Dermis microvascular lymphatic vessel endothelial cell (primary cell): ENCODE measurements at regions not wholly inside any gene's neighbourhood (a gene's known extent, or its start where the extent isn't known, plus 50 kb on each side); places are given as distances from the start of the nearest gene placed in this dataset.
"Not testable (repeated sequence)": the region's sequence is repeated elsewhere in the genome, so short reads cannot be mapped to it uniquely, and the experiment has no call there.

ENCODE experiments used
- DNase-seq, 2 donors: peaks; one replicate each; pipeline versions ENCODE4 v3.0.0 to v3.0.0-alpha.2; 2010; ENCODE audit warnings: low read depth in 2 of 2

DNA sequence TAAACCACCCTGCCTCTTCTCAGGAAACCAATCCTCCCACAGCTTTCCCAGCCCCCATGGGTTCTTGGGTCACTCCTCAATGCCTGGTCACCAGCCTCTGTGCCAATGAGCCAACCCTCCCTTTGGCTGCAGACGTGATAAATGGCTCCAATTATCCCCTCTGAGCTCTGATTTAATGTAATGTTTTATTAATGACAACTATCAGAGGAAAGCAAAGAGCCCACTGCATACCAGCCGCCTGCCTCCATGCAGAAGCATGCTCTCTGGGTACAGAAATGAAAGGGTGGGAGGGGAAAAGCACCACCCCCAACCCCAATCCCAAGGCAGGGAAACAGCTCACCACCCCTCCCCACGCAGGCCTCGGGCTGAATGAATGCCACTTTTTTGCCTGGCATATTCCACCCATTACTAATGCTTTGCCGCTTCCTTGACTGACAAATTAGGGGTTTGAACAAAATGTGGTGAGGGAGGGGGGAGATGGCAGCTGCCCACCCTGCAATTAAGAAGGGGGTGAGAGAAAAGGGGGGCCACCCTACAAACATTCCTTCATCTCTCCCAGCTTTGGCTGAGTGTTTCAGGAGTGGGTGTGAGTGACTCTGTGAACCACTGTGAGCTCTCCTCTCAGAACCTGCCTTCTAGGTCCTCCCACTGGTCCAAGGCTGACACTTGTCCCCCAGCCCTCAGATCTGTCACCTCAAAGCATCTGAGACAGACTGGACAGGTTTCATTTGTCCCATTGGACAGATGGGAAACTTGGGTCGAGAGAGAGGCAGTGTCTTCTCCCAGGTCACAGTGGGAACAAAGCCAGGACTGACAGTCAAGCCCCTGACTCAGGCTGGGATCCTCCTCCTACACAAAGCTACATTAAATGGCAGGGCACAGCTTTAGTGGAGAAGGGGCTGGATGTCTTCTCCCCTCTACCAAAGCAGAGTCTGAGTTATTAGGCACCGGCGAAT is 161.5 kb downstream of the TMEM132E start:
- no peak for DNase-seq

DNA sequence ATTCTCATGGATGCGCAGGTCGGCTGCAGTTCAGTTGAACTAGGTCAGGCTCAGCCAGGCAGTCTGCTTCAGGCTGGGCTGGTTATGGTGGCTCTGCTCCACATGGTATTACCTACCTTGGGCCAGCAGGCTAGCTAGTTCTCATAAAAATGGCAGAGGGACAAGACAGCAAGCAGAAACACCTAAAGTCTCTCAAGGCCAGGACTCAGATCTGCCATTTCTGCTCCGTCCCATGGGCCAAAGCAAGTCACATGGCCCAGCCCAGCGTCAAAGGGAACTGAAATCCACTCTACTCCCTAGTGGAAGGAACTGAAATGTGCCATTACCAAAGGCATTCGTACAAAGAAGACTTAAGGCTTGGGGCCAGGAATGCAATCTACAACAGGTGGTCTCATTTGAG is 160.0 kb downstream of the TMEM132E start:
- DNase-seq: no peak

GRCh38 chr17:34737673-34738072 is 158.3 kb downstream of the TMEM132E start:
- not testable (repeated sequence) for DNase-seq

GRCh38 chr17:34736611-34737010 is 157.2 kb downstream of the TMEM132E start:
- no peak for DNase-seq

DNA sequence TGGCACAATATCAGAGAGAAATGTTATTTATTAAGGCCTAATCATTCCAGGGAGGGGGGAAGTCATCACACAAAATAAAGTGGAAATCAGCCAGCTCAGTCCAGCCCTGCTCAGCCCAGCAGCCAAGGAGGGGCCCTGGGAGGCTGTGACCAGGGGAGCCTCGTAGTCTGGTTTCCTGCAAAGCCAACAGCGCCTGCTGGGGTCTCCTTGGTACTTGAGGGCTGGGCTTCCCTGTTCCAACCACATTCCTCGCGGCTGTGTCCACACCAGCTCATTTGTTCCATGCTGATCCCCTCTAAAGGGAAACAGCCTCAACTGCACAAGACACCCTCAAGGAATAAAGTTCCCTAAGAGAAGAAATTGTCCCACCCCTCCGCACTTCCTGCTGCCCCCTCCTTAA is 154.0 kb downstream of the TMEM132E start:
- DNase-seq: no peak

- DNase-seq: no peak
Observed at GRCh38 chr17:34730816-34731215, 151.4 kb downstream of the TMEM132E start.

GRCh38 chr17:34728771-34729310 is 149.5 kb downstream of the TMEM132E start:
- no peak for DNase-seq

GRCh38 chr17:34727601-34728000 is 148.2 kb downstream of the TMEM132E start:
- no peak for DNase-seq

DNA sequence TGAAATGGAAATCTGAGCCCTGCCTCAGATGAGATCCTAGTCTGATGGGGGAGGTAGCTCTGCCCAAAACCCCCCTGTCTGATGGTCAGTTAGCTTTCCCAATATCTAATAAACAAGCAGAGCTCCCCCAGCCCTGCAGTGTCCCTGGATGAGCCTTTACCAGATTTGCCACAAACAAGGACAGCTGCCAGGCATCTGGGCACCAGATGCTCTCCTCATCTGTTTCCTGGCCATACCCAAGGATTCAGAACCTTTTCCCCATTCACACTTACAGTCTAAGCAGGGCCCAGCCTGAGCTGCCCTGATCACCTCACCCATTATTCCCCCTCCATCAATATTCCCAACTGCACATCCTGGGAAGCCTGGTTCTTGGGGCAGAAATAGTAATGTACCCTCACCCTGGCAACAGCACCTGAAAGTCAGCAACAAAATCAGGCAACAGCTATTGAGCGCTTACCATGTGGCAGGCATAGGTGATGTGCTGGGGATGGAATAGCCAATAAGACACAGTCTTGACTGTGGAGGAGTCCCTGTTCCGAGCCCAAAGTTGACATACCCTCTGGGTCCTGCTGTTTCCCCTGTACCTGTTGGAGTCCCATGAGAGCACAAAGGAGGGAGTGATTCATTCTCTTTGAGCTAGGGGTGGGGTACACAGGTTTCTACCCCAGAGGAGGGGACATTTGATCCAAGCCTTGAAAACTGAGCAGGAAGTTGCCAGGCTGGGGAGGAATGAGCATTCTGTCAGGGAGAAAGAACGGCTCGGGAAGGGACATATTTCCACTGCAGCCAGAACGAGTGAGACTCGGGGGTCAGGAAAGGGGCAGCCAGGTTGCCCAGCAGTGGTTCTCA is 147.4 kb downstream of the TMEM132E start:
- no peak for DNase-seq

DNA sequence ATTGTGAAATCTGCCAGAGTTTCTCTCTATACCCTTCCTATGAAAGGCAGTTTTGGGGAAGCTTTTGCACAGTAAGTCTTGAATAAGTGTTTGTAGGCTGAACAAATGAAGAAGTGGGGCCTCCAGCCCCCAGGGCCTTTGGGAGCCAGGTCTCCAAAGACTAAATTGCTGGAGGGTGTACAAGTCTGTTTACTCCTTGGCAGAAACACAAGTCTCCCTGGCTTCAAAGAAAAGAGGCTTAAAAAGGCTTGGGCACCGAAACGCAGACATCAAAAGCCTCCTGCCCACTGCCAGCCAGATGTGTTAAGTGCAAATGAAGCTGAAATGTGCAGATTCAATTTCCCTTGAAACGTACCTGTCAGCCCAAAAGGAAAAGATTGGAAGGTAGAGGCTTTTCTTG is 146.3 kb downstream of the TMEM132E start:
- no peak for DNase-seq

DNA sequence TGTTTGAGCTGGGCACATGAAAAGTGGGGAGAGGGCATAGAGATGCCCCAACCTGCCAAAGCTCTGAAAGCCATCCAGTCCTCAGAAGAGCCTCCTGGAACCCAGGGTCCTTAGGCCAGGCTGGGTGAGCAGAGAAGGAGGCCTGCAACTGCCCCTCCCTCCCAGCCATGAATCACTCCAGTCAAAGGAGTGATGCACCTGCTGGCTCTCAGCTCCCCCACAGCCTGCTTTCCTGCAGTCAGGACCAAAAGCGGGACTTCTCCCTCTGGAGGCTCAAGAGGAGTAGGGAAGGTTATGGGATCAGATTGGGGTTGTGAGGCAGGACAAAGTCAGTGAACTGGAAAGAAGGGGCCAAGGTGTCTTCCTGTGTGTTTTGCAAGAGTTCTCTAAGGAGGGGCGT is 145.6 kb downstream of the TMEM132E start:
- DNase-seq: no peak

GRCh38 chr17:34723875-34724274 is 144.5 kb downstream of the TMEM132E start:
- DNase-seq: no peak

DNA sequence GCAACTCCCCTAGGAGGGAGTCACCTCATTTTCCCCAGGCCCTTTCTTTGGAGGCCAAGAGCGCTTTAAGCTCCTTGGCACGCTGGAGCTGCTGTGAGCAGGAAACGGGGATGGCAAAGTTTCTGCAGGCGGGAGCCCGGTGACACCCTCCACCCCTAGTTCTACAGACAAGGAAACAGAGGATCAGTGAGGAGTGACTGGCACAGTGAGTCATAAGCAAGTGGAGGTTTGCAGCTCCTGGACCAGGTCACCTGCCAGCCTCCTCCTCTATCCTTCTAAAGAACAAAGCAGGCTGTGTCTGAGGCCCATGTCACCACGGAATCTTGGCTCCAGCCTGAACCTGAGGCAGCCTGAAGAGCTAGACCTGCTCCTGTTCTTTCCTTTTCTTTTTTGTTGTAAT is 141.9 kb downstream of the TMEM132E start:
- no peak for DNase-seq

- no peak for DNase-seq
Observed at GRCh38 chr17:34720760-34721159, 141.4 kb downstream of the TMEM132E start.

- no peak for DNase-seq
Observed at GRCh38 chr17:34719569-34719968, 140.2 kb downstream of the TMEM132E start.

DNA sequence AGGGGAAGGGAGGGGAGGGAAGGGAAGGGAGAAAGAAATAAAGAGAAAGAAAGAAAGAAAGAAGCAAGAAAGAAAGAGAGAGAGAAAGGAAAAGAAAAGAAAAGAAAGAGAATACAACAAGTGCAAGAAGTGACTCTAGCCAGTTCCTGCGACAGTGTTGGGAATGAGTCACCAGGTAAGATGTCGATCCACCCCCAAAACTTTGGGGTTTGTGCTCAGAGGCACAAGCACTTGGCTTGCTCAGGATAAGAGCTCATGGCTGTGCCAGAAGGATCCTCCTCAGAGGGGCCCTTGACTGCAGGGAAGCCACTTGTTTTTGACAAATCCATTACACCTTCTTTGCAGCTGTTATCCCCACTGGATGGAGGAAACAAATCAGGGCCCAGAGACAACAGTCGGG is 137.7 kb downstream of the TMEM132E start:
- no peak for DNase-seq

GRCh38 chr17:34716291-34716690 is 136.9 kb downstream of the TMEM132E start:
- no peak for DNase-seq

DNA sequence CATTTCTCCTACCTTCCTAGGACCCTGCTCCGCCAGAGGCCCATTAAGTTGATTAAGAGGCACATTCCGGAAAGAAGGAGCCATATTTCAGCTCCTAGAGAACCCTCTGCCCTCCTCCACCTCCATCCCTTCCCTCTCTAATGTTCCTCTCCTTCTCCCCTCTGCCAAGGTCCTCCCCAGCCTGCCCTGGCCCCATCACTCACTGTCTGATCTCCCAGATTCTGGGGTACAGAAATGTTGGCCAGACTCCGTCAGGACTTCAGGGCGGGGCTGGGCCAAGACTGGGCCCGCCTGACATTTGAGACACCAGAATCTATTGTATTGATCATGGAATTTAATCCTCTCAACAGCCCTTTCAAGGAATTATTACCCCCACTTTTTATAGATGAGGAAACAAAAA is 136.1 kb downstream of the TMEM132E start:
- no peak for DNase-seq

DNA sequence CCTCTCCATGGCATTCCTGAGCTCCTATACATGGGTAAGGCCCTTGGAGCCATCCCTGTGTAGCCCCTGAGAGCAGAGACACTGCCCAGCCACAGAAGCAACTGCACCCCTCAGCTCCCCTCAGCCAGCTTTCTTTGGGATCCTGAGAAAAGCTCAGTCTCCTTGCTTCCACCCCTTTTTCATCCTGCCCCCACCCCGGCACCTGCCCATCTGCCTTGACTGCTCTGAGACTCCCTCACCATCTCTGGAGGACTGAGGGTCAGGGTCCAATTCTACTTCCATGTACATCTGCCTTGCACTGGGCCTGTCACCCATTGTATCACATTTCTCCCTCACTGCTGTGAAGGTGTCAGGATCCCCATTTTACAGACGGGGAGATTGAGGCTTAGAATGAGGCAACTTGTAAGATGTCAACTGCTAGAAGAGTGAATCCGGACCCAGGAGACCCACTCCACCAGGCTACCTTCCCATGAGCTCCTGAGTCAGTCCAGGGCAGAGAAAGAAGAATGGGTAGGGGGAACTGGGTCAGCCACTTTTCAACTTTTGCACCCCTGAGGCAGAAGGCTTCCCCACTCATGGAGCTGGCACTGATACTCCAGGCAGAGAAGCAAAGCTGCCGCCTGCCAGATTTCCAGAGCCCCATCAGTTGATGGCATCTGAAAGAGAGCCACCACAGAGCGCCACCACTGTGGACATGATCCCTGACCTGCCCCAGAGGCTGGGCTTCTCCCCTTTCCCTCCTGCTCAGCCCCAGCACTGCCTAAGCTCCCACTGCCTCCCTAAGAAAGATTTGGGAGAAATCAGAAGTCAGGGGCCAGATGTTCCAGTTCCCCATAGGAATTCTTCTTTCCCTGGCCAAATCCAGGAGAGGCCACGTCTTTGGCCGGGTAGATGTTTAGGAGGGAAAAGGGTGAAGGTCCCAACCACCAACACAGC is 135.4 kb downstream of the TMEM132E start:
- DNase-seq: no peak

- no peak for DNase-seq
Observed at GRCh38 chr17:34713687-34714086, 134.3 kb downstream of the TMEM132E start.
